ENCODE measurements at regions not wholly inside any gene's neighbourhood (a gene's known extent, or its start where the extent isn't known, plus 50 kb on each side); places are given as distances from the start of the nearest gene placed in this dataset.

DNA sequence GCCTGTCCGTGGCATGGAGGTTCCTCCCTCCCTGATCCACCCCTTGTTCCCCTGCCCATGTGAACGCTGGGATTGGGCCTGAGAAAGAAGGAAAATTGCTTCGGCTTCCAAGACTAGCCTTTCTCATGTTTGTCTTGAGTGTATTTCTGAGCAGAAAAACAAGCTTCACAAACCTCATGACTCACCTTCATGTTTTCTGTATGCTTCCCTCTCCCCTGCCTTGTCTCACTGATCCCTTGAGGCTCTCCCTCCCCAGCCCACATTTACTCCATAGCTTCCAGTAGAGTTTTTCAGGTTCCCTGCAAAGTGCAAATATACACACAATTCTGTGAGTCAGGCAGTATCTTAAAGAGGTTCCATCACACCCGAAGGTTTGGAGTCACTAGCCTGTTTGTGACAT is 572.4 kb downstream of the UQCRFS1 start:
- TF ChIP-seq, protein P1, sequence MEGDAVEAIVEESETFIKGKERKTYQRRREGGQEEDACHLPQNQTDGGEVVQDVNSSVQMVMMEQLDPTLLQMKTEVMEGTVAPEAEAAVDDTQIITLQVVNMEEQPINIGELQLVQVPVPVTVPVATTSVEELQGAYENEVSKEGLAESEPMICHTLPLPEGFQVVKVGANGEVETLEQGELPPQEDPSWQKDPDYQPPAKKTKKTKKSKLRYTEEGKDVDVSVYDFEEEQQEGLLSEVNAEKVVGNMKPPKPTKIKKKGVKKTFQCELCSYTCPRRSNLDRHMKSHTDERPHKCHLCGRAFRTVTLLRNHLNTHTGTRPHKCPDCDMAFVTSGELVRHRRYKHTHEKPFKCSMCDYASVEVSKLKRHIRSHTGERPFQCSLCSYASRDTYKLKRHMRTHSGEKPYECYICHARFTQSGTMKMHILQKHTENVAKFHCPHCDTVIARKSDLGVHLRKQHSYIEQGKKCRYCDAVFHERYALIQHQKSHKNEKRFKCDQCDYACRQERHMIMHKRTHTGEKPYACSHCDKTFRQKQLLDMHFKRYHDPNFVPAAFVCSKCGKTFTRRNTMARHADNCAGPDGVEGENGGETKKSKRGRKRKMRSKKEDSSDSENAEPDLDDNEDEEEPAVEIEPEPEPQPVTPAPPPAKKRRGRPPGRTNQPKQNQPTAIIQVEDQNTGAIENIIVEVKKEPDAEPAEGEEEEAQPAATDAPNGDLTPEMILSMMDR (conservative IDR thresholded peaks at IDR 0.05), result no peak
- TF ChIP-seq EZH2 (IDR thresholded peaks at IDR 0.05; ENCODE audit: low read depth), result no peak

Data from PC-9 (cell line).